ENCODE measurements at regions not wholly inside any gene's neighbourhood (a gene's known extent, or its start where the extent isn't known, plus 50 kb on each side); places are given as distances from the start of the nearest gene placed in this dataset.

DNA sequence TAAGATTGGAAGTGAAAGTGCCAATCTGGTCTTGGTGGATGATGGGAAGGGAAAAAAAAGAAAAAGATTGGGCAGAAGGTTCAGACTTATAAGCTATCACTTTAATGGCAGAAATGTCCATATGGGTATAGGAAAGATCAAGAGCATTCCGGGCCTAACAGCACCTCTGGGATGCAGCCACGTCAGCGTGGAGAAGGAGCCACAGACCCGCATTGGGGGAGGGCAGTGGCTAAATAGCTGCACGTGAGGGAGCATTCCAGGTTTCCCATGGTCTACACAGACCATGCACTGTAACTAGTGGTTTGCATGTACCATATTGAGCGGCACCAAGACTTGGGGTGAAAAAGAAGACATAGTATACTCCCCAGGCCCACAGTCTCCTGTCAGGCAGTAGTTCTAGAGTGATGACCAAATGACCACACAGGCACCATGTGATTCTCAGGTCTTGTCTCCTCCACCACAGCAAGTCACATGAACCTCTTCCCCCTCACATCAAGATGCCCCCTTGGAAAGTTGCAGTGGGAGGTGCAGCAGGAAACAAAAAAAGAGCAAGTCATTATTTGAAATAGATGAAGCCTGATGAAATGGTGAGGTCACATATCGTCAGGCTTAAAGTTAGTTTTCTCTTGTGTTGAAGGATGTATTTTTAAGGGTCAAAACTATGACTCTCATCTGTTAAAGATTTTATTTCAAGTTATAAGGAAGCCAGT, 94.4 kb upstream of the TNFAIP3 start:
- TF ChIP-seq TAF1 (conservative IDR thresholded peaks at IDR 0.05) (no peak), FOXA1 (IDR thresholded peaks at IDR 0.05) (no peak), RAD21 (IDR thresholded peaks at IDR 0.05) (no peak), JUND (IDR thresholded peaks at IDR 0.05) (no peak), YY1 (IDR thresholded peaks at IDR 0.05) (no peak), HNF4G (IDR thresholded peaks at IDR 0.05) (no peak), SP1 (IDR thresholded peaks at IDR 0.05) (no peak)
- TF ChIP-seq, protein P1, sequence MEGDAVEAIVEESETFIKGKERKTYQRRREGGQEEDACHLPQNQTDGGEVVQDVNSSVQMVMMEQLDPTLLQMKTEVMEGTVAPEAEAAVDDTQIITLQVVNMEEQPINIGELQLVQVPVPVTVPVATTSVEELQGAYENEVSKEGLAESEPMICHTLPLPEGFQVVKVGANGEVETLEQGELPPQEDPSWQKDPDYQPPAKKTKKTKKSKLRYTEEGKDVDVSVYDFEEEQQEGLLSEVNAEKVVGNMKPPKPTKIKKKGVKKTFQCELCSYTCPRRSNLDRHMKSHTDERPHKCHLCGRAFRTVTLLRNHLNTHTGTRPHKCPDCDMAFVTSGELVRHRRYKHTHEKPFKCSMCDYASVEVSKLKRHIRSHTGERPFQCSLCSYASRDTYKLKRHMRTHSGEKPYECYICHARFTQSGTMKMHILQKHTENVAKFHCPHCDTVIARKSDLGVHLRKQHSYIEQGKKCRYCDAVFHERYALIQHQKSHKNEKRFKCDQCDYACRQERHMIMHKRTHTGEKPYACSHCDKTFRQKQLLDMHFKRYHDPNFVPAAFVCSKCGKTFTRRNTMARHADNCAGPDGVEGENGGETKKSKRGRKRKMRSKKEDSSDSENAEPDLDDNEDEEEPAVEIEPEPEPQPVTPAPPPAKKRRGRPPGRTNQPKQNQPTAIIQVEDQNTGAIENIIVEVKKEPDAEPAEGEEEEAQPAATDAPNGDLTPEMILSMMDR (IDR thresholded peaks at IDR 0.05; ENCODE audit: low read depth, low read length, missing input control) = no peak
- TF ChIP-seq, protein P2, sequence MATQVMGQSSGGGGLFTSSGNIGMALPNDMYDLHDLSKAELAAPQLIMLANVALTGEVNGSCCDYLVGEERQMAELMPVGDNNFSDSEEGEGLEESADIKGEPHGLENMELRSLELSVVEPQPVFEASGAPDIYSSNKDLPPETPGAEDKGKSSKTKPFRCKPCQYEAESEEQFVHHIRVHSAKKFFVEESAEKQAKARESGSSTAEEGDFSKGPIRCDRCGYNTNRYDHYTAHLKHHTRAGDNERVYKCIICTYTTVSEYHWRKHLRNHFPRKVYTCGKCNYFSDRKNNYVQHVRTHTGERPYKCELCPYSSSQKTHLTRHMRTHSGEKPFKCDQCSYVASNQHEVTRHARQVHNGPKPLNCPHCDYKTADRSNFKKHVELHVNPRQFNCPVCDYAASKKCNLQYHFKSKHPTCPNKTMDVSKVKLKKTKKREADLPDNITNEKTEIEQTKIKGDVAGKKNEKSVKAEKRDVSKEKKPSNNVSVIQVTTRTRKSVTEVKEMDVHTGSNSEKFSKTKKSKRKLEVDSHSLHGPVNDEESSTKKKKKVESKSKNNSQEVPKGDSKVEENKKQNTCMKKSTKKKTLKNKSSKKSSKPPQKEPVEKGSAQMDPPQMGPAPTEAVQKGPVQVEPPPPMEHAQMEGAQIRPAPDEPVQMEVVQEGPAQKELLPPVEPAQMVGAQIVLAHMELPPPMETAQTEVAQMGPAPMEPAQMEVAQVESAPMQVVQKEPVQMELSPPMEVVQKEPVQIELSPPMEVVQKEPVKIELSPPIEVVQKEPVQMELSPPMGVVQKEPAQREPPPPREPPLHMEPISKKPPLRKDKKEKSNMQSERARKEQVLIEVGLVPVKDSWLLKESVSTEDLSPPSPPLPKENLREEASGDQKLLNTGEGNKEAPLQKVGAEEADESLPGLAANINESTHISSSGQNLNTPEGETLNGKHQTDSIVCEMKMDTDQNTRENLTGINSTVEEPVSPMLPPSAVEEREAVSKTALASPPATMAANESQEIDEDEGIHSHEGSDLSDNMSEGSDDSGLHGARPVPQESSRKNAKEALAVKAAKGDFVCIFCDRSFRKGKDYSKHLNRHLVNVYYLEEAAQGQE (IDR thresholded peaks at IDR 0.05) = no peak
- TF ChIP-seq, protein P3, sequence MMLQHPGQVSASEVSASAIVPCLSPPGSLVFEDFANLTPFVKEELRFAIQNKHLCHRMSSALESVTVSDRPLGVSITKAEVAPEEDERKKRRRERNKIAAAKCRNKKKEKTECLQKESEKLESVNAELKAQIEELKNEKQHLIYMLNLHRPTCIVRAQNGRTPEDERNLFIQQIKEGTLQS (IDR thresholded peaks at IDR 0.05) = no peak
- TF ChIP-seq, protein P4, sequence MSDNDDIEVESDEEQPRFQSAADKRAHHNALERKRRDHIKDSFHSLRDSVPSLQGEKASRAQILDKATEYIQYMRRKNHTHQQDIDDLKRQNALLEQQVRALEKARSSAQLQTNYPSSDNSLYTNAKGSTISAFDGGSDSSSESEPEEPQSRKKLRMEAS (IDR thresholded peaks at IDR 0.05) = no peak
